ENCODE measurements at regions not wholly inside any gene's neighbourhood (a gene's known extent, or its start where the extent isn't known, plus 50 kb on each side); places are given as distances from the start of the nearest gene placed in this dataset.

DNA sequence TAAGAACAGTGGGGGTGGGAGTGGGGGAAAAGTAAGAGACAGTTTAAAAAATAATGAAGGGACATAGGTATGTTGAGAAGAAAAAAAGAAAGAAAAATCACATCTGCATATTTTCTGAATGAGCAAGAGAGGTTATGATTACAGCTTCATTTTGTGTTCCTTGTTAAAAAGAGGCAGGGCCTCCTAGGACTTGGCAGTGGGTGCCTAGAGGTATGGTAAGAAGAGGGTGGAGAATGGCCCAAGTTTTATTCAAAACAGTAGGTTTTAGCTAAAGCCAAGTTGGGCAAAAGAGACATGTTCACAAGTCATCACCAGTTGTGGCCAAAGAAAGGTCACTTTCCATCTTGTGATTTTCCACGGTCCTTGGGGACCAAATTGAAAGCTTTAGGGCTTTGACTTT lies 643.4 kb downstream of the CCDC171 start:
- Histone ChIP-seq H3K27me3 (no peaks in the 10 kb centered on the region), H3K4me3 (ENCODE audit: low read depth in 1 of 2, low read length in 1 of 2) (no peak overlapping the region), H3K27ac (no peak overlapping the region), H3K9me3 (no peaks in the 10 kb centered on the region), H3K4me1 (ENCODE audit: control insufficient read depth in 1 of 2, insufficient read depth in 1 of 2, low read depth in 1 of 2, low read length in 1 of 2) (no peaks in the 10 kb centered on the region), H3K36me3 (no peaks in the 10 kb centered on the region)
- TF ChIP-seq, protein P1, sequence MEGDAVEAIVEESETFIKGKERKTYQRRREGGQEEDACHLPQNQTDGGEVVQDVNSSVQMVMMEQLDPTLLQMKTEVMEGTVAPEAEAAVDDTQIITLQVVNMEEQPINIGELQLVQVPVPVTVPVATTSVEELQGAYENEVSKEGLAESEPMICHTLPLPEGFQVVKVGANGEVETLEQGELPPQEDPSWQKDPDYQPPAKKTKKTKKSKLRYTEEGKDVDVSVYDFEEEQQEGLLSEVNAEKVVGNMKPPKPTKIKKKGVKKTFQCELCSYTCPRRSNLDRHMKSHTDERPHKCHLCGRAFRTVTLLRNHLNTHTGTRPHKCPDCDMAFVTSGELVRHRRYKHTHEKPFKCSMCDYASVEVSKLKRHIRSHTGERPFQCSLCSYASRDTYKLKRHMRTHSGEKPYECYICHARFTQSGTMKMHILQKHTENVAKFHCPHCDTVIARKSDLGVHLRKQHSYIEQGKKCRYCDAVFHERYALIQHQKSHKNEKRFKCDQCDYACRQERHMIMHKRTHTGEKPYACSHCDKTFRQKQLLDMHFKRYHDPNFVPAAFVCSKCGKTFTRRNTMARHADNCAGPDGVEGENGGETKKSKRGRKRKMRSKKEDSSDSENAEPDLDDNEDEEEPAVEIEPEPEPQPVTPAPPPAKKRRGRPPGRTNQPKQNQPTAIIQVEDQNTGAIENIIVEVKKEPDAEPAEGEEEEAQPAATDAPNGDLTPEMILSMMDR (IDR thresholded peaks at IDR 0.05): no peak

GRCh38 chr9:16197578-16198370 lies 644.9 kb downstream of the CCDC171 start:
- Histone ChIP-seq H3K36me3 (no peaks in the 10 kb centered on the region), H3K4me1 (ENCODE audit: control insufficient read depth in 1 of 2, insufficient read depth in 1 of 2, low read depth in 1 of 2, low read length in 1 of 2) (no peaks in the 10 kb centered on the region), H3K27ac (no peak overlapping the region), H3K4me3 (ENCODE audit: low read depth in 1 of 2, low read length in 1 of 2) (no peak overlapping the region), H3K9me3 (no peaks in the 10 kb centered on the region), H3K27me3 (no peaks in the 10 kb centered on the region)
- TF ChIP-seq, protein P1 (IDR thresholded peaks at IDR 0.05): no peak

GRCh38 chr9:16198996-16199395 lies 646.2 kb downstream of the CCDC171 start:
- H3K4me1 ChIP-seq (ENCODE audit: control insufficient read depth in 1 of 2, insufficient read depth in 1 of 2, low read depth in 1 of 2, low read length in 1 of 2): no peaks in the 10 kb centered on the region
- H3K9me3 ChIP-seq: no peaks in the 10 kb centered on the region
- TF ChIP-seq, protein P1 (IDR thresholded peaks at IDR 0.05): no peak
- no peaks in the 10 kb centered on the region for H3K36me3 ChIP-seq
- H3K27me3 ChIP-seq: no peaks in the 10 kb centered on the region
- H3K4me3 ChIP-seq (ENCODE audit: low read depth in 1 of 2, low read length in 1 of 2): no peak overlapping the region
- no peak overlapping the region for H3K27ac ChIP-seq

- Histone ChIP-seq H3K27ac (no peak overlapping the region), H3K36me3 (no peaks in the 10 kb centered on the region), H3K4me1 (ENCODE audit: control insufficient read depth in 1 of 2, insufficient read depth in 1 of 2, low read depth in 1 of 2, low read length in 1 of 2) (no peaks in the 10 kb centered on the region), H3K4me3 (ENCODE audit: low read depth in 1 of 2, low read length in 1 of 2) (no peak overlapping the region), H3K27me3 (peaks cover 3% of the 10 kb centered on the region), H3K9me3 (no peaks in the 10 kb centered on the region)
- TF ChIP-seq, protein P1 (IDR thresholded peaks at IDR 0.05): no peak
Measured at GRCh38 chr9:16202221-16202620, 649.4 kb downstream of the CCDC171 start.

- H3K36me3 ChIP-seq: no peaks in the 10 kb centered on the region
- no peak overlapping the region for H3K27ac ChIP-seq
- no peaks in the 10 kb centered on the region for H3K9me3 ChIP-seq
- H3K27me3 ChIP-seq: peaks cover 6% of the 10 kb centered on the region
- H3K4me1 ChIP-seq (ENCODE audit: control insufficient read depth in 1 of 2, insufficient read depth in 1 of 2, low read depth in 1 of 2, low read length in 1 of 2): no peaks in the 10 kb centered on the region
- H3K4me3 ChIP-seq (ENCODE audit: low read depth in 1 of 2, low read length in 1 of 2): no peak overlapping the region
- TF ChIP-seq, protein P1 (IDR thresholded peaks at IDR 0.05): no peak
Measured at GRCh38 chr9:16202914-16203728, 650.3 kb downstream of the CCDC171 start.

Data from neutrophil (primary cell).